ENCODE measurements at regions not wholly inside any gene's neighbourhood (a gene's known extent, or its start where the extent isn't known, plus 50 kb on each side); places are given as distances from the start of the nearest gene placed in this dataset.

GRCh38 chr6:51273228-51273961, 454.7 kb downstream of the TFAP2B start:
- no peak for TF ChIP-seq EZH2 (IDR thresholded peaks at IDR 0.05; ENCODE audit: low read length)
- no peak for TF ChIP-seq CTCF (optimal IDR thresholded peaks at IDR 0.05 in 1 of 3, IDR thresholded peaks at IDR 0.05 in 1 of 3, conservative IDR thresholded peaks at IDR 0.05 in 1 of 3; ENCODE audit: extremely low read depth in 1 of 3, insufficient read depth in 2 of 3, low read length in 3 of 3)

Measured in keratinocyte (primary cell).